GM12872 (cell line): ENCODE measurements at regions not wholly inside any gene's neighbourhood (a gene's known extent, or its start where the extent isn't known, plus 50 kb on each side); places are given as distances from the start of the nearest gene placed in this dataset.

ENCODE experiments used
- CTCF ChIP-seq: IDR thresholded peaks from 3 replicates; pipeline ENCODE4 v1.5.1; 2011; ENCODE audit warnings: low read depth, mild to moderate bottlenecking, low read length, moderate library complexity; ENCODE audit not compliant: insufficient read depth

DNA sequence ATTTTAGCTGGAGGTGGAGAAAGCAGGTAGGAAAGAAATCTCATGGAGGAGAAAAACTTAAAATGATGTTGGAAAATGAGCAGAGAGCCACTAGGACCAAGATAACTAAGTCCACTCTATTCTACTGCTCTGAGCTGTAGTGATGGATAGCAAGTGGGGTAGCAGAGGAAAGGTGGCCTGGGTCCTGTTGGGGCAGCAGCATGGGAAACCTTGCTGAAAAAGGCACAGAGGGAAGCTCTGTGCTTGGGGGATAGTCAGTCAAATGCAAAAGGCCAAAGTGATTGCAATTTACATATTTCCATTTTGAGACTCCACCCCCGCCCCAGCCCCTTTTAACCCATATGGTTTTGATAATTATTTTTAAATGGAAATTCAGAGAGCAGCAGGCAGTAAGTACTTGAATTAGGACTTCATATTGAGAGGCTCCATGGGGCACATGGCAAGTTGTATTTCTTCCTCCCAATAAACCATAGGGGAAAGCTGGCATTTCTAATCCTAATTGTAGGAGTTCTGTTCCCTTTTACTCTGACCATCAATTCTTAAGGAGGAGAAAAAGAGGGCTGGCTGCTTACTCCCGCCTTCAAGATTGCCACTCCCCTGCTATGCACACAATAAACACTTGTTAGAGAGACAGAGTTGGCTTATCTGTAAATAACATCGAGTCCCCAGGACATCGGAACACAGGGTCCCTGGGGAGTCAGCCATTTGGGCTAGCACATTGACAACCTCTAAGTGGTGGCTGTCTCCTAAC is 1341.5 kb upstream of the TENM4 start:
- no peak for TF ChIP-seq CTCF

- TF ChIP-seq CTCF, result no peak
Observed at GRCh38 chr11:80779905-80780605, 1339.2 kb upstream of the TENM4 start.

- TF ChIP-seq CTCF, result no peak
Observed at GRCh38 chr11:80778941-80779340, 1338.1 kb upstream of the TENM4 start.

- no peak for TF ChIP-seq CTCF
Observed at GRCh38 chr11:80778432-80778831, 1337.6 kb upstream of the TENM4 start.

- TF ChIP-seq CTCF, result no peak
Observed at GRCh38 chr11:80773919-80774318, 1333.1 kb upstream of the TENM4 start.

GRCh38 chr11:80771017-80771416 is 1330.2 kb upstream of the TENM4 start:
- no peak for TF ChIP-seq CTCF

- no peak for TF ChIP-seq CTCF
Observed at GRCh38 chr11:80758787-80759186, 1318.0 kb upstream of the TENM4 start.
